ENCODE measurements at regions not wholly inside any gene's neighbourhood (a gene's known extent, or its start where the extent isn't known, plus 50 kb on each side); places are given as distances from the start of the nearest gene placed in this dataset.

DNA sequence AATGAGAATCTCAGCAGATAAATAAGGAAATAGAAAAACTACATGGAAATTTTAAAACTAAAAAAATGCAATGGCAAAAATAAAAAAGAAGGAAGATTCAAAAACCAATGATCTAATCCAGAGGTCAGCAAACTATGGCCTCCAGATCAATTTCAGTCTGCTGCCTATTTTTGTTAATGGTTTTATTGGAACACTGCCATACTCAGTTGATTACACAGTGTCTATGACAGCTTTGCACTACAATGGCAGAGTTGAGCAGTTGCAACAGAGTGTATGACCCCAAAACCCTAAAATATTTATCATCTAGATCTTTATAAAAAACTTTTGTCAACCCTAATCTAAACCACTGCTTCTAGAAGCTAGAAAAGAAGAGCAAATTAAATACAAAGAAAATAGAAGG lies 170.3 kb downstream of the RAB28 start:
- TF ChIP-seq, protein P1, sequence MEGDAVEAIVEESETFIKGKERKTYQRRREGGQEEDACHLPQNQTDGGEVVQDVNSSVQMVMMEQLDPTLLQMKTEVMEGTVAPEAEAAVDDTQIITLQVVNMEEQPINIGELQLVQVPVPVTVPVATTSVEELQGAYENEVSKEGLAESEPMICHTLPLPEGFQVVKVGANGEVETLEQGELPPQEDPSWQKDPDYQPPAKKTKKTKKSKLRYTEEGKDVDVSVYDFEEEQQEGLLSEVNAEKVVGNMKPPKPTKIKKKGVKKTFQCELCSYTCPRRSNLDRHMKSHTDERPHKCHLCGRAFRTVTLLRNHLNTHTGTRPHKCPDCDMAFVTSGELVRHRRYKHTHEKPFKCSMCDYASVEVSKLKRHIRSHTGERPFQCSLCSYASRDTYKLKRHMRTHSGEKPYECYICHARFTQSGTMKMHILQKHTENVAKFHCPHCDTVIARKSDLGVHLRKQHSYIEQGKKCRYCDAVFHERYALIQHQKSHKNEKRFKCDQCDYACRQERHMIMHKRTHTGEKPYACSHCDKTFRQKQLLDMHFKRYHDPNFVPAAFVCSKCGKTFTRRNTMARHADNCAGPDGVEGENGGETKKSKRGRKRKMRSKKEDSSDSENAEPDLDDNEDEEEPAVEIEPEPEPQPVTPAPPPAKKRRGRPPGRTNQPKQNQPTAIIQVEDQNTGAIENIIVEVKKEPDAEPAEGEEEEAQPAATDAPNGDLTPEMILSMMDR (IDR thresholded peaks at IDR 0.05) = no peak
- no peak for TF ChIP-seq POLR2AphosphoS5 (IDR thresholded peaks at IDR 0.05)
